ENCODE measurements at regions not wholly inside any gene's neighbourhood (a gene's known extent, or its start where the extent isn't known, plus 50 kb on each side); places are given as distances from the start of the nearest gene placed in this dataset.

DNA sequence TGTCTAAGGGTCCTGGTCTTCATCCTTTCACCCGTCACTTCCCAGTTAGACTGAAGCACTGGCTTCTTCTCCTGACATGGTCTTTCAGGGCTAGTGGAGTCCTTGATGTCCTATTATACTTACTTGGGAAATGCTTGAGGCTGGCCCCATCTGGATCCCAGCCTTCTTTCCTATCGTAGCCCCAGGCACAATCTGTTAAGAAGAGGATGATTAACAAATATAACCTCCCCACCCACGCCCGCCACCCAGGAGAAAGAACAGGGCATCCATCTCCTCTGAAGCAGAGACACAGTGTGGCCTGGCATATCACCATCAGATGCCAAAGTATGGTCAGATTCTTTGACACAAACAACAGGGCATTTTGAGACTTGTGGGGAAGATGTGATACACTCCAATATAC, 530.1 kb downstream of the SOX11 start:
- no peaks in the 10 kb centered on the region for H3K4me1 ChIP-seq
- TF ChIP-seq, protein P1, sequence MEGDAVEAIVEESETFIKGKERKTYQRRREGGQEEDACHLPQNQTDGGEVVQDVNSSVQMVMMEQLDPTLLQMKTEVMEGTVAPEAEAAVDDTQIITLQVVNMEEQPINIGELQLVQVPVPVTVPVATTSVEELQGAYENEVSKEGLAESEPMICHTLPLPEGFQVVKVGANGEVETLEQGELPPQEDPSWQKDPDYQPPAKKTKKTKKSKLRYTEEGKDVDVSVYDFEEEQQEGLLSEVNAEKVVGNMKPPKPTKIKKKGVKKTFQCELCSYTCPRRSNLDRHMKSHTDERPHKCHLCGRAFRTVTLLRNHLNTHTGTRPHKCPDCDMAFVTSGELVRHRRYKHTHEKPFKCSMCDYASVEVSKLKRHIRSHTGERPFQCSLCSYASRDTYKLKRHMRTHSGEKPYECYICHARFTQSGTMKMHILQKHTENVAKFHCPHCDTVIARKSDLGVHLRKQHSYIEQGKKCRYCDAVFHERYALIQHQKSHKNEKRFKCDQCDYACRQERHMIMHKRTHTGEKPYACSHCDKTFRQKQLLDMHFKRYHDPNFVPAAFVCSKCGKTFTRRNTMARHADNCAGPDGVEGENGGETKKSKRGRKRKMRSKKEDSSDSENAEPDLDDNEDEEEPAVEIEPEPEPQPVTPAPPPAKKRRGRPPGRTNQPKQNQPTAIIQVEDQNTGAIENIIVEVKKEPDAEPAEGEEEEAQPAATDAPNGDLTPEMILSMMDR (IDR thresholded peaks at IDR 0.05): no peak
- H3K4me3 ChIP-seq: no peak overlapping the region
- no peak for DNase-seq (ENCODE audit: low spot score in 2 of 2)
- H3K27me3 ChIP-seq: no peaks in the 10 kb centered on the region
- H3K9me3 ChIP-seq: no peaks in the 10 kb centered on the region
- no peaks in the 10 kb centered on the region for H3K36me3 ChIP-seq
- intact Hi-C loops (cut with DNase I): no loop called here
- no peak overlapping the region for H3K27ac ChIP-seq

DNA sequence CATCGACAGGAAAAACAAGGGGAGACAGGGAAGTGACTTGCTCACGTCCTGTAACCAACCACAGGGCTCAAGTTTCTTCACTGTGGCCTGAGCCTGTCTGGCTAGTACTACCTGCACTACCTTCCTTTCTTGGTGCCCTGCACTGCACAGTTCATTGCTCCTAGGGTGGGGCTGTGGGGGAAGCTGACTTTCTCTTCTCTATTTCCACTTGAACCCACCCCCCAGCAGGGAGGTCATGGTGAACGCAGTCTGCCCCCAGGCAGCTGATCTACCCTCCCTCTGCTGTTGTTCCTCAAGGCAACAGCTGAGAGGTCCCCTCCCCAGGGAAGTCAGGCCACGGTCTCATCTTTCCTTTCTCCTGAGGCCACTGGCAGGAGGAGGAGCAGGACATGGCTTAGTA, 532.1 kb downstream of the SOX11 start:
- Histone ChIP-seq H3K36me3 (no peaks in the 10 kb centered on the region), H3K27ac (no peak overlapping the region), H3K4me1 (no peaks in the 10 kb centered on the region), H3K4me3 (no peak overlapping the region), H3K9me3 (no peaks in the 10 kb centered on the region), H3K27me3 (no peaks in the 10 kb centered on the region)
- no peak for DNase-seq (ENCODE audit: low spot score in 2 of 2)
- intact Hi-C loops (cut with DNase I): no loop called here
- TF ChIP-seq, protein P1 (IDR thresholded peaks at IDR 0.05): no peak

DNA sequence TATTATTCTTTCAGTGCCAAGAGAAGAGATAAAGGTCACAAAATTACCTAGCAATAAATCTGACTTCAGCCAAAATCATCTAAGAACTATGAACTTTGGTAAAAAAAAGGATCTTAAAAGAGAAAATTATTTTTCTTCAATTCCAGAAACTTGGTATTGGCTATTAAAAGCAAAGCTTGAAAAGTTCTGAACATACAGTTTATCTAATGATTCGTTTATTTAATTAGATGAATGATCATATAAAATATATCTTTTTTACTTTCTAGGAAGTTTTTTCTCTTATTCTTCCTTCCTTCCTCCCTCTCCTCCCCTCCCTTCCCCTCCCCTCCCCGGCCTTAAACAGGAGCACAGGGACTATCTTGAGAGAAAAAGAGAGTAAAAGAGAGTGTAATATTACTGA, 536.1 kb downstream of the SOX11 start:
- Histone ChIP-seq H3K36me3 (no peaks in the 10 kb centered on the region), H3K9me3 (no peaks in the 10 kb centered on the region), H3K27me3 (no peaks in the 10 kb centered on the region), H3K27ac (no peak overlapping the region), H3K4me3 (no peak overlapping the region), H3K4me1 (no peaks in the 10 kb centered on the region)
- TF ChIP-seq, protein P1 (IDR thresholded peaks at IDR 0.05): no peak
- intact Hi-C loops (cut with DNase I): no loop called here
- DNase-seq (ENCODE audit: low spot score in 2 of 2): no peak

DNA sequence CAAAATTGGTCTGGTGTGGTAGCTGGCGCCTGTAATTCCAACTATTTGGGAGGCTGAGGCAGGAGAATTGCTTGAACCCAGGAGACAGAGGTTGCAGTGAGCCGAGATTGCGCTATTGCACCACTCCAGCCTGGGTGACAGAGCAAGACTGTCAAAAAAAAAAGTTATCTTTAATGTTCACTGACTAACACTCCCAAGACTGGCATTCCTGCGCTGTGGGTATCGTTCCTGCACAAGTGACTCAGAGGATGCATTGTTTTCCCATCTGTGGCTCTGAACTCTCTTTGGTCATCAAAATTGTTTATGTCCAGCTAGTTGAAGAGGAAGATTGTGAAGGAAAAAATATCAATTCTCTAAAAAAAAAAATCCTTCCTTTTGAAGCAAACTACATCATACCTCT, 539.0 kb downstream of the SOX11 start:
- TF ChIP-seq, protein P1 (IDR thresholded peaks at IDR 0.05): no peak
- Histone ChIP-seq H3K4me1 (no peaks in the 10 kb centered on the region), H3K4me3 (no peak overlapping the region), H3K27me3 (no peaks in the 10 kb centered on the region), H3K27ac (no peak overlapping the region), H3K9me3 (no peaks in the 10 kb centered on the region), H3K36me3 (no peaks in the 10 kb centered on the region)
- DNase-seq (ENCODE audit: low spot score in 2 of 2): no peak
- intact Hi-C loops (cut with DNase I): no loop called here

DNA sequence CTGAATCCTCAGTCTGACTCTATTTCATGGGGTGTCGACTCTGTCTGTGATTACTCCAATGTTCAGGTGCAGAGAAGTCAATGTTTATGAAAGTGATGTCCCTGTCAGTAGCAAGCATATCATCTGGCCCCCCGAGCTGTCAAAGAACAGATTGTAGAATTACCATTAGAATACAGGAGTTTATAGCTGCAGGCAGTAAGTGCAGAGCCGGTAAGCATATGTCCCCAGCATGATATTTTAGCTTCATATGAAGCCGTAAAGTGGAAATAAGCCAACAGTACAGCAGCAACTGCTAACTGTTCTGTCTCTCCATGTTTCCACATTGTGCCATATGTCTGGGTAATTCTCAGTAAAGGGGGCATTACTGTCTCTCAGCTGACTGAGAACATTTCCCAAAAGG, 541.8 kb downstream of the SOX11 start:
- no peak overlapping the region for H3K4me3 ChIP-seq
- no peak for DNase-seq (ENCODE audit: low spot score in 2 of 2)
- H3K27ac ChIP-seq: no peak overlapping the region
- no peaks in the 10 kb centered on the region for H3K9me3 ChIP-seq
- no peaks in the 10 kb centered on the region for H3K36me3 ChIP-seq
- H3K4me1 ChIP-seq: no peaks in the 10 kb centered on the region
- TF ChIP-seq, protein P1 (IDR thresholded peaks at IDR 0.05): no peak
- intact Hi-C loops (cut with DNase I): no loop called here
- no peaks in the 10 kb centered on the region for H3K27me3 ChIP-seq

DNA sequence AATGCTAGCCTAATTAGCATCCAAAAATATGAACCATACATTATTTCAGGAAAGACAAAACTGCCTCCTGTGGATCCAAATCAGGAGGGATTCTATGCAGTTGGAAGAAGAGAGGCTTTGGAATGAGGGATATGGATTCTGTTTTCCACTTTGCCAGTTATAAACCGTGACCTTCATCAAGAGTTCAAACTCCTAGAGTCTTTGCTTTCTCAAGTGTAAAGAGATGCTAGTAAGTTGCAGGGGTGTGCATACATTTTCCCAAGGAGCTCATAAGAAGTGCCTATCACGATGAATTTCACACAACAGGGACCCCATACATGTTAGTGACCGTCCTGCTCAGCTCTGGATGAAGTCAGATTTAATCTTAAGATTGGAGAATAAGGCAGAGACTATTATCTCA, 542.5 kb downstream of the SOX11 start:
- TF ChIP-seq, protein P1 (IDR thresholded peaks at IDR 0.05): no peak
- H3K27me3 ChIP-seq: no peaks in the 10 kb centered on the region
- no peak for DNase-seq (ENCODE audit: low spot score in 2 of 2)
- H3K36me3 ChIP-seq: no peaks in the 10 kb centered on the region
- no peaks in the 10 kb centered on the region for H3K9me3 ChIP-seq
- intact Hi-C loops (cut with DNase I): no loop called here
- no peak overlapping the region for H3K27ac ChIP-seq
- H3K4me3 ChIP-seq: no peak overlapping the region
- H3K4me1 ChIP-seq: no peaks in the 10 kb centered on the region
